HEK293 (cell line): ENCODE measurements at regions not wholly inside any gene's neighbourhood (a gene's known extent, or its start where the extent isn't known, plus 50 kb on each side); places are given as distances from the start of the nearest gene placed in this dataset.

ENCODE experiments used
- HOXA7 ChIP-seq: sonication (generic); formaldehyde crosslinking; IDR thresholded peaks from 2 replicates; pipeline ENCODE4 v1.8.1; 2022; ENCODE audit warnings: missing genetic modification reagents, borderline replicate concordance
- YY1 ChIP-seq: fragments of 450-650 bp; formaldehyde crosslinking; IDR thresholded peaks from 2 replicates; pipeline ENCODE4 v1.5.1; 2018; ENCODE audit warnings: missing biosample characterization, missing genetic modification characterization
- ZBTB21 ChIP-seq: fragments of 450-650 bp; formaldehyde crosslinking; IDR thresholded peaks from 2 replicates; pipeline ENCODE4 v1.5.1; 2017; ENCODE audit warnings: missing biosample characterization, missing genetic modification characterization
- ZBTB26 ChIP-seq: fragments of 450-650 bp; formaldehyde crosslinking; optimal IDR thresholded peaks from 2 replicates; pipeline ENCODE3; 2016; ENCODE audit warnings: missing biosample characterization, mild to moderate bottlenecking, missing genetic modification characterization
- ZNF274 ChIP-seq, 2 experiments: fragments of 200-500 bp in 1 of 2; fragments of 450-650 bp in 1 of 2; sonication (Bioruptor generic) in 1 of 2; formaldehyde crosslinking in 1 of 2; IDR thresholded peaks; 2 replicates each; pipeline versions ENCODE4 v1.5.1 to v1.6.1; 2014 to 2016; ENCODE audit warnings: borderline replicate concordance in 1 of 2, inconsistent platforms in 1 of 2, low read length in 1 of 2, missing biosample characterization in 1 of 2, missing genetic modification characterization in 1 of 2
- ZNF335 ChIP-seq: fragments of 450-650 bp; formaldehyde crosslinking; conservative IDR thresholded peaks from 2 replicates; pipeline ENCODE4 v1.5.1; 2016; ENCODE audit warnings: missing biosample characterization, missing genetic modification characterization
- ZNF398 ChIP-seq: fragments of 450-650 bp; formaldehyde crosslinking; IDR thresholded peaks from 2 replicates; pipeline ENCODE4 v1.5.1; 2017; ENCODE audit warnings: missing biosample characterization, missing genetic modification characterization
- ZNF416 ChIP-seq: fragments of 450-650 bp; formaldehyde crosslinking; IDR thresholded peaks from 2 replicates; pipeline ENCODE4 v1.5.1; 2016; ENCODE audit warnings: missing biosample characterization, missing genetic modification characterization
- ZNF571 ChIP-seq: fragments of 450-650 bp; formaldehyde crosslinking; IDR thresholded peaks from 2 replicates; pipeline ENCODE4 v1.5.0; 2017; ENCODE audit warnings: missing biosample characterization, missing genetic modification characterization
- ZNF610 ChIP-seq: fragments of 450-650 bp; formaldehyde crosslinking; IDR thresholded peaks from 2 replicates; pipeline ENCODE4 v1.5.1; 2016; ENCODE audit warnings: missing biosample characterization, missing genetic modification characterization, borderline replicate concordance
- TF ChIP-seq, protein P1 (sequence below): fragments of 450-650 bp; formaldehyde crosslinking; IDR thresholded peaks from 2 replicates; pipeline ENCODE4 v1.5.1; 2016; ENCODE audit warnings: missing biosample characterization, missing genetic modification characterization

DNA sequence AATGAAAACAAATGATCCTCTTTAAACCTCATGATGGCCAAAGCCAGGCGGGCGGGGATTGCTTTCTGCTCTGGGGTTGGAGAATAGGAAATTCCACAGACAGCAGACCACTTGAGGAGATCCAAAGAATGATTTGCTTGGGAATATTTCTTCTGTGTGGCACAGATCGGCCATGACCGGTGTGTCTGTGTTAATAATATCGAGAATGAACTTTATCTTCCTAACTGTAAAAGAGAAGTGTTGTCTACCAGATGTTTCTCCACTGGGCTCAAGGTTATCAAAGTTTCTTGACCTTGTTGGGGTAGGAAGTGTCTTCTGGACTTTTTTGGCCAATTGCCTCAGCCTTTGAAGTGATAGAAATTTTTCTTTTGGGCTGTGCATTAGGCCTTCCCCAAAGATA is 186.6 kb upstream of the ZFHX3 start:
- TF ChIP-seq ZNF610 (no peak), ZNF335 (tag by site-specific recombination) (no peak), ZBTB21 (tag by site-specific recombination) (no peak), ZNF274 (IDR thresholded peaks at IDR 0.05; ENCODE audit: low read length) (no peak), ZNF274 (tag by site-specific recombination; IDR thresholded peaks at IDR 0.05; ENCODE audit: borderline replicate concordance) (no peak), ZNF416 (tag by site-specific recombination) (no peak), HOXA7 (CRISPR knock-in tag) (no peak), YY1 (tag by site-specific recombination) (no peak), ZNF571 (tag by site-specific recombination) (no peak), ZNF398 (tag by site-specific recombination) (no peak), ZBTB26 (tag by site-specific recombination) (no peak)
- TF ChIP-seq, protein P1, sequence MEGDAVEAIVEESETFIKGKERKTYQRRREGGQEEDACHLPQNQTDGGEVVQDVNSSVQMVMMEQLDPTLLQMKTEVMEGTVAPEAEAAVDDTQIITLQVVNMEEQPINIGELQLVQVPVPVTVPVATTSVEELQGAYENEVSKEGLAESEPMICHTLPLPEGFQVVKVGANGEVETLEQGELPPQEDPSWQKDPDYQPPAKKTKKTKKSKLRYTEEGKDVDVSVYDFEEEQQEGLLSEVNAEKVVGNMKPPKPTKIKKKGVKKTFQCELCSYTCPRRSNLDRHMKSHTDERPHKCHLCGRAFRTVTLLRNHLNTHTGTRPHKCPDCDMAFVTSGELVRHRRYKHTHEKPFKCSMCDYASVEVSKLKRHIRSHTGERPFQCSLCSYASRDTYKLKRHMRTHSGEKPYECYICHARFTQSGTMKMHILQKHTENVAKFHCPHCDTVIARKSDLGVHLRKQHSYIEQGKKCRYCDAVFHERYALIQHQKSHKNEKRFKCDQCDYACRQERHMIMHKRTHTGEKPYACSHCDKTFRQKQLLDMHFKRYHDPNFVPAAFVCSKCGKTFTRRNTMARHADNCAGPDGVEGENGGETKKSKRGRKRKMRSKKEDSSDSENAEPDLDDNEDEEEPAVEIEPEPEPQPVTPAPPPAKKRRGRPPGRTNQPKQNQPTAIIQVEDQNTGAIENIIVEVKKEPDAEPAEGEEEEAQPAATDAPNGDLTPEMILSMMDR, result no peak
